Liver (tissue), 3 donors: ENCODE measurements at regions not wholly inside any gene's neighbourhood (a gene's known extent, or its start where the extent isn't known, plus 50 kb on each side); places are given as distances from the start of the nearest gene placed in this dataset.

Experiments used
- FOXA1 ChIP-seq: IDR thresholded peaks from 2 replicates; pipeline ENCODE4 v1.6.1; 2016; ENCODE audit warnings: antibody characterized with exemption
- FOXA2 ChIP-seq: IDR thresholded peaks from 2 replicates; pipeline ENCODE4 v1.6.1; 2016; ENCODE audit warnings: antibody characterized with exemption
- HNF4A ChIP-seq, 2 donors: conservative IDR thresholded peaks; 2 replicates each; pipeline ENCODE4 v1.6.1; 2016; ENCODE audit warnings: antibody characterized with exemption in 2 of 2, mild to moderate bottlenecking in 2 of 2
- JUND ChIP-seq, 2 donors: IDR thresholded peaks; 2 replicates each; pipeline ENCODE4 v1.6.1; 2016; ENCODE audit warnings: antibody characterized with exemption in 2 of 2
- TF ChIP-seq, protein P1 (sequence below): fragments of 150-350 bp; IDR thresholded peaks from 2 replicates; pipeline ENCODE4 v1.5.1; 2017; ENCODE audit warnings: improper control_type of control experiment, low read depth, low read length; ENCODE audit not compliant: missing input control
- TF ChIP-seq, protein P2 (sequence below): IDR thresholded peaks from 2 replicates; pipeline ENCODE4 v1.6.1; 2016; ENCODE audit warnings: antibody characterized with exemption
- TF ChIP-seq, protein P3 (sequence below): IDR thresholded peaks from 2 replicates; pipeline ENCODE4 v1.6.1; 2016; ENCODE audit warnings: antibody characterized with exemption, mild to moderate bottlenecking
- TF ChIP-seq, protein P4 (sequence below): IDR thresholded peaks from 2 replicates; pipeline ENCODE4 v1.6.1; 2016; ENCODE audit warnings: antibody characterized with exemption
- donor health status: healthy.
- donor health status: healthy.

DNA sequence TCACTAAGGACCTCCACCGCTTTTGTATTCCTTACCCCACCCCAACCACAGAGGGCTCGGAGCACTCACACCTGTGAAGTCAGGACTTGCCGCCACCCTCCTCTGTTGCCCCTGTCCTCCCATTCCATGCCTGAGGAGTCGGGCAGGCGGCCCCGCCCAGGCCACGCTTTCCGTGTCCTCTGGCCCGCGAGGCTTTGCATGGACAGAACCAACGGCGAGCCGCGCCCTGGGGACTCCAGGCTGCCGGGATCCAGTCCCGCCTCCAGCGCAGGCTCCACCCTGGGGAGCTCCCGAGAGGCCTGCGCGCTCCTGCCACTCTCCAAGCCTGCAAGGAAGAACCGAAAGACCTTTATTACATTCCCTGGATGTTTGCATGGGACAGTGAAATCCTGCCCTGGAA lies 366.4 kb upstream of the POM121L12 start:
- TF ChIP-seq, protein P1, sequence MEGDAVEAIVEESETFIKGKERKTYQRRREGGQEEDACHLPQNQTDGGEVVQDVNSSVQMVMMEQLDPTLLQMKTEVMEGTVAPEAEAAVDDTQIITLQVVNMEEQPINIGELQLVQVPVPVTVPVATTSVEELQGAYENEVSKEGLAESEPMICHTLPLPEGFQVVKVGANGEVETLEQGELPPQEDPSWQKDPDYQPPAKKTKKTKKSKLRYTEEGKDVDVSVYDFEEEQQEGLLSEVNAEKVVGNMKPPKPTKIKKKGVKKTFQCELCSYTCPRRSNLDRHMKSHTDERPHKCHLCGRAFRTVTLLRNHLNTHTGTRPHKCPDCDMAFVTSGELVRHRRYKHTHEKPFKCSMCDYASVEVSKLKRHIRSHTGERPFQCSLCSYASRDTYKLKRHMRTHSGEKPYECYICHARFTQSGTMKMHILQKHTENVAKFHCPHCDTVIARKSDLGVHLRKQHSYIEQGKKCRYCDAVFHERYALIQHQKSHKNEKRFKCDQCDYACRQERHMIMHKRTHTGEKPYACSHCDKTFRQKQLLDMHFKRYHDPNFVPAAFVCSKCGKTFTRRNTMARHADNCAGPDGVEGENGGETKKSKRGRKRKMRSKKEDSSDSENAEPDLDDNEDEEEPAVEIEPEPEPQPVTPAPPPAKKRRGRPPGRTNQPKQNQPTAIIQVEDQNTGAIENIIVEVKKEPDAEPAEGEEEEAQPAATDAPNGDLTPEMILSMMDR: no peak
- no peak for TF ChIP-seq FOXA1
- TF ChIP-seq, protein P2, sequence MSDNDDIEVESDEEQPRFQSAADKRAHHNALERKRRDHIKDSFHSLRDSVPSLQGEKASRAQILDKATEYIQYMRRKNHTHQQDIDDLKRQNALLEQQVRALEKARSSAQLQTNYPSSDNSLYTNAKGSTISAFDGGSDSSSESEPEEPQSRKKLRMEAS: no peak
- TF ChIP-seq JUND (IDR thresholded peaks at IDR 0.05): no peak
- TF ChIP-seq, protein P3, sequence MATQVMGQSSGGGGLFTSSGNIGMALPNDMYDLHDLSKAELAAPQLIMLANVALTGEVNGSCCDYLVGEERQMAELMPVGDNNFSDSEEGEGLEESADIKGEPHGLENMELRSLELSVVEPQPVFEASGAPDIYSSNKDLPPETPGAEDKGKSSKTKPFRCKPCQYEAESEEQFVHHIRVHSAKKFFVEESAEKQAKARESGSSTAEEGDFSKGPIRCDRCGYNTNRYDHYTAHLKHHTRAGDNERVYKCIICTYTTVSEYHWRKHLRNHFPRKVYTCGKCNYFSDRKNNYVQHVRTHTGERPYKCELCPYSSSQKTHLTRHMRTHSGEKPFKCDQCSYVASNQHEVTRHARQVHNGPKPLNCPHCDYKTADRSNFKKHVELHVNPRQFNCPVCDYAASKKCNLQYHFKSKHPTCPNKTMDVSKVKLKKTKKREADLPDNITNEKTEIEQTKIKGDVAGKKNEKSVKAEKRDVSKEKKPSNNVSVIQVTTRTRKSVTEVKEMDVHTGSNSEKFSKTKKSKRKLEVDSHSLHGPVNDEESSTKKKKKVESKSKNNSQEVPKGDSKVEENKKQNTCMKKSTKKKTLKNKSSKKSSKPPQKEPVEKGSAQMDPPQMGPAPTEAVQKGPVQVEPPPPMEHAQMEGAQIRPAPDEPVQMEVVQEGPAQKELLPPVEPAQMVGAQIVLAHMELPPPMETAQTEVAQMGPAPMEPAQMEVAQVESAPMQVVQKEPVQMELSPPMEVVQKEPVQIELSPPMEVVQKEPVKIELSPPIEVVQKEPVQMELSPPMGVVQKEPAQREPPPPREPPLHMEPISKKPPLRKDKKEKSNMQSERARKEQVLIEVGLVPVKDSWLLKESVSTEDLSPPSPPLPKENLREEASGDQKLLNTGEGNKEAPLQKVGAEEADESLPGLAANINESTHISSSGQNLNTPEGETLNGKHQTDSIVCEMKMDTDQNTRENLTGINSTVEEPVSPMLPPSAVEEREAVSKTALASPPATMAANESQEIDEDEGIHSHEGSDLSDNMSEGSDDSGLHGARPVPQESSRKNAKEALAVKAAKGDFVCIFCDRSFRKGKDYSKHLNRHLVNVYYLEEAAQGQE: no peak
- TF ChIP-seq FOXA2: no peak
- TF ChIP-seq, protein P4, sequence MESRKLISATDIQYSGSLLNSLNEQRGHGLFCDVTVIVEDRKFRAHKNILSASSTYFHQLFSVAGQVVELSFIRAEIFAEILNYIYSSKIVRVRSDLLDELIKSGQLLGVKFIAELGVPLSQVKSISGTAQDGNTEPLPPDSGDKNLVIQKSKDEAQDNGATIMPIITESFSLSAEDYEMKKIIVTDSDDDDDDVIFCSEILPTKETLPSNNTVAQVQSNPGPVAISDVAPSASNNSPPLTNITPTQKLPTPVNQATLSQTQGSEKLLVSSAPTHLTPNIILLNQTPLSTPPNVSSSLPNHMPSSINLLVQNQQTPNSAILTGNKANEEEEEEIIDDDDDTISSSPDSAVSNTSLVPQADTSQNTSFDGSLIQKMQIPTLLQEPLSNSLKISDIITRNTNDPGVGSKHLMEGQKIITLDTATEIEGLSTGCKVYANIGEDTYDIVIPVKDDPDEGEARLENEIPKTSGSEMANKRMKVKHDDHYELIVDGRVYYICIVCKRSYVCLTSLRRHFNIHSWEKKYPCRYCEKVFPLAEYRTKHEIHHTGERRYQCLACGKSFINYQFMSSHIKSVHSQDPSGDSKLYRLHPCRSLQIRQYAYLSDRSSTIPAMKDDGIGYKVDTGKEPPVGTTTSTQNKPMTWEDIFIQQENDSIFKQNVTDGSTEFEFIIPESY: no peak
- TF ChIP-seq HNF4A (conservative IDR thresholded peaks at IDR 0.05): no peak
